NCI-H748 treated with DMSO at 0.1 percent for 48 hours (cell line): ENCODE measurements at regions not wholly inside any gene's neighbourhood (a gene's known extent, or its start where the extent isn't known, plus 50 kb on each side); places are given as distances from the start of the nearest gene placed in this dataset.

Source experiments
- DNase-seq: peaks from one replicate; lab custom pipeline; 2025; lab: John Stamatoyannopoulos, UW

DNA sequence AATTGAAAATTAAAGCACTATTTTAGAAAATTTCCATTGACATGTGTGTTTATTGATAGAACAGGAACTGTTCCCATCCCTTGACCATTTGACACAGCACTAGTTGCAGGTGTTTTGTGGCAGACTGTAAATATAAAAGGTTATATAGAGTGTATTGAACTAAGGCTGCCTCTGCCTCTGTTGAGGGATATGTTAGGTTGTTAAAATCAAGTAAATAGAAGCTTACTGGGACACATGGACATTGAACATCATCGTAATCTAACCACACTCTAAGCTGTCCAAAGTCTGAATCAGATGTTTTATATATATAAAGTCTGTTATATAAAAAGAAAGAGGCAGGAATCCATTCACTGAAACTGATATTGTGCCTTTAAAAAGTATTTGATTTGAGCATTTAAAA, 308.1 kb upstream of the PKN2 start:
- no peak for DNase-seq

- no peak for DNase-seq
Measured at GRCh38 chr1:88376421-88376820, 307.7 kb upstream of the PKN2 start.

GRCh38 chr1:88378560-88378959, 305.5 kb upstream of the PKN2 start:
- DNase-seq: no peak

- no peak for DNase-seq
Measured at GRCh38 chr1:88394958-88395357, 289.1 kb upstream of the PKN2 start.

- no peak for DNase-seq
Measured at GRCh38 chr1:88398338-88398737, 285.7 kb upstream of the PKN2 start.

DNA sequence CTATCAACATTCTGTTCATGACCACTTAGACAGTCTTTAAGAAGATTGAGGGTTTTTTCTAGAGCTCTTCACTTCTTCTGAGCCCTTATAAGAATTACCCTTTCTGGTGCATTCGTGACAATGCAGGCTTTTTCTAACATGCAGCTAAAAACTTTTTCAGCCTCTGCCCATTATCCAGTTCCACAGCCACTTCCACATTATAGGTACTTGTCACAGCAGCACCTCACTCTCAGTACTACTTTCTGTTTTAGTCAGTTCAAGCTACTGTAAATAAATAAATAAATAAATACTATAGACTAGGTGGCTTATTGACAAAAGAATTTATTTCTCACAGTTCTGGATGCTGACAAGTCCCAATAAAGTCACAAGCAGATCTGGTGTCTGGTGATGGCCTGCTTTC, 284.4 kb upstream of the PKN2 start:
- DNase-seq: no peak

DNA sequence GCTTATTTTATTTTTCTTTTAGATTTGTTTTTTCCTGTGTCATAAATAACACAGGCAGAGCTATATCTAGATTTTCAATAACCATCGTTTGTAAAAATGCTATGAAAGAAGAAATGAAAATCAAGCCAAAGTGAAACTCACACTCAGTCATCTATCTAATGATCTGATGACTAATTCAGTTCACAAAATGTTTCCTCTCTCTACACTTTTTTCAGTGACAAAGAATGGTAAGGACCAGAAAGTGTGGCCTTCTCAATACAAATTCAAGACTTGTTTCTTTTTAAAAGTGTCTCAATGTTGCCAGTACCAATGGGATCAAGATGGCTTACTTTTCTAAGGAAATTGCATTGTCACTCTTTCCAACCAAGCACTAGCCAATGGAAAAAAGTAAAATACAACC, 282.8 kb upstream of the PKN2 start:
- DNase-seq: no peak

- no peak for DNase-seq
Measured at GRCh38 chr1:88404582-88404981, 279.5 kb upstream of the PKN2 start.

GRCh38 chr1:88407248-88407647, 276.8 kb upstream of the PKN2 start:
- DNase-seq: no peak

GRCh38 chr1:88421997-88422396, 262.1 kb upstream of the PKN2 start:
- no peak for DNase-seq

GRCh38 chr1:88433556-88433955, 250.5 kb upstream of the PKN2 start:
- no peak for DNase-seq

GRCh38 chr1:88434836-88435235, 249.2 kb upstream of the PKN2 start:
- no peak for DNase-seq

- no peak for DNase-seq
Measured at GRCh38 chr1:88441022-88441421, 243.1 kb upstream of the PKN2 start.

DNA sequence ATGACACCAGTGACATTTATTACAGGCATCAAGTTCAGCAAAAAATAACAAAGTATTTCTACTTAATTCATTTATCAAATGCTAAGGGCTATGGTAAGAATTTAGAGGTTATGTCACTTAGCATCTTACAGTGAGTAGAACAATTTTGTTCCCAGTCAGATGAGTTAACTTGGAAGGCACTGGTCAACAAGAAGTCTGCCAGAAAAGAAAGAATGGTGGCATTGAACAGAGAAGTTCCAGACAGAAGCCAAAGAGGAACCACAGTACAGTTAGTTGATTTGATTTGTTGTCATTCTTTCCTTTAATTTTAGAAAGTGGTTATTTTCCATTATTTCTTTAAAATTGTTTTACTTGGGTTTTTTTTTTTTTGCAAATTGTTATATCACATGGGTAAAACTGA, 232.2 kb upstream of the PKN2 start:
- no peak for DNase-seq

DNA sequence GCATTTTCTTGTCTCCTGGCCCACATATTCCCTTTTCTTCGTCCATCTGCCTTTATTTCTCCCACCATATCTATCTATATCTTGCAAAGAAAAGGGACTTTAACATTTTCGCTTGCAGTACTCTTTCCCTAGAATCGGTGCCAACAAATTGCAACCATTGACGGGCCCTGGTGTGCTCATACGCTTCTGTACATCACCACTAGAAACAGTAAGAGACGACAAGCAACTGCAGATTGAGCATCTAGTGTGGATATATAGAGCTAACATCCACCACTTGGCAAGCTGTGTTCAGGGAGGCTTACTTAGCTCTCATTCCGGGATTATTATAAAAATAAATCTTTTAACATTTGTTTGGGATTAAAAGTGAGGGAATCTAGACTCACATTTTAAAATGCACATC, 230.8 kb upstream of the PKN2 start:
- DNase-seq: no peak

DNA sequence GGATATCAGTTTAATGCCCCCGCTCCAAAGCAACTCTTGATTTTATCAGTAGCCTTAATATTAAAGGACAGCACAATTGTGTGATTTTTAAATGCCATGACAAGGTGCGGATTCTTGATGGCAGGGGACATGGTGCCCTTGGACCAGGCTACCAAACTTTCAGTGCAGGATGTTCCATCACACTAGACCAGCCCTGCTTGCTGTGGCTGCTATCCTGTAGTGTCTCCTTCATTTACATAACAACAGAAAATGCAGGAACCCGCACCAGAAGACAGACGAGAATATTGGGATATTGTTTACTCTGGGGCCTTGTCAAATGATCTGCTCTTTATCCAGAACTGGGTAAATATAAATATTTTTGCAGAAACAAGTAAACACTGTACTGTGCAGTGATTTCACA, 229.3 kb upstream of the PKN2 start:
- DNase-seq: no peak

DNA sequence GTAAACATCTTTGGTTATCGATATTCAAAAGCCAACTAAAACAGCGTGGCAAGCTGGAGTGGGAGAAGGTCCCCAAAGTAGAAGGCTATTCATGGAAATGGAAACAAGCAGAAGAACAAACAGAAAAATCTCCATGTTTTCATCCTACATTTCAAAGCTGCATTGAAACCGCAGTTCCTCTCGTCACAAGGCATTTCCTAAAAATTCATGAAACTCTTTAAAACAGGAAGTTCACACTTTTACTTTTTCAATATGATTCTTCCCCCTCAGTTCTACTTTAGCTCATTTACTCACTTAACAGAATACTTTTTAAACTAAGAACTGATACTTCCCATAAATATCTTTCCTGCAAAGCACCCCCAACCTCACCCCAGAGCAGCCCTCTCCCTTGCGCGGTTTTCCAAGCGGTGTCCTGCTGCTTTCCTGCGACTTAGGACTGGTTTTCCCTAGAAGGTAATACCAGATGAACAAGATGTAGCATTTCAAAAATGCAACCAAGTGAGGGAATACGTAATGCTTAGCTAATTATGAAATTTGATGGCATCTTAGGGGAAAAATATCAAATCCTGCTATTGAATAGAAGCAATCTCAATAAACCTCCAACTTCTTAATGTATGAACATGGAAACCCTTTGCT, 228.3 kb upstream of the PKN2 start:
- no peak for DNase-seq

DNA sequence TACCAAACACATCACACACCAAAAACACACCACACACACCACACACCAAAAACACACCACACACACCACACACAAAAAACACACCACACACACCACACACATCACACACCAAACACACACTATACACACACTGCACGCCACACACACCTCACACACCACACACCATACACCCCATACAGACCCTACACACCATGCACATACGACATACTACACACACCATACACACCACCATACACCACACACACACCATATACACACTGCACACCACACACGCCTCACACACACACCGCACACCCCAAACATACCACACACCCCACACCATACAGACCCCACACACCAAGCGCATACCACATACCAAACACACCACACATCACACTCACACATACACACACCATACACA, 226.9 kb upstream of the PKN2 start:
- DNase-seq: no peak

- DNase-seq: no peak
Measured at GRCh38 chr1:88461007-88461406, 223.1 kb upstream of the PKN2 start.

GRCh38 chr1:88462096-88462487, 222.0 kb upstream of the PKN2 start:
- no peak for DNase-seq

GRCh38 chr1:88462488-88463261, 221.4 kb upstream of the PKN2 start:
- peak; percentile 15 for DNase-seq

DNA sequence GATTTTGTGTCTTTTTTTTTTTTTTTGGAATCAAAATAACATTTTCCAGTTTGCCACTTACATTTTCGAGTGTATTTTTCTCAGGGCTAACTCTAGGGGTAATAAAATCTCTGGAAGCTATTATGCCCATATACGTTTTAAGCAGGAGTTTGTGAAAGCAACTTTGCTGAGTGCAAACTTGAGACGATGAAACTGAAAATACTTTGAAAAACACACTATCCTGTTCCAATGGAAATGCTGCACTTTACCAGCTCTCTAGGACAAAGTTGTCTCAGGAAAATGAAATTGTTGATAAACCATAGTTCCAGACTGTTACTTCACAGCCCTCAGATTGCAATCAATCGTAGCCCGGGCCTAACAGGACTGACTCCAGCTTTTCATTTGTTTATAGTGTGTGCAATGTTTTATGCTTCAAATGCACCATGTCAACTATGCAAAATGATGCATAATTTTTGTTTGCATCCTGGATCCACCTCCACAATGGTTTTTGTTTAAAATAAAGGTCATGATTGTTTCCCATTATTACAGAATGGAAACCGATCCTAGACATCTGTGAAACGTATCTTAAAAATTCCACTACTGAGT, 220.6 kb upstream of the PKN2 start:
- DNase-seq: no peak

GRCh38 chr1:88466011-88466410, 218.1 kb upstream of the PKN2 start:
- no peak for DNase-seq
